ENCODE measurements at regions not wholly inside any gene's neighbourhood (a gene's known extent, or its start where the extent isn't known, plus 50 kb on each side); places are given as distances from the start of the nearest gene placed in this dataset.

GRCh38 chr21:29424728-29425127 is 126.0 kb downstream of the BACH1 start:
- WGBS (ENCODE audit: insufficient coverage): 88% methylated on average over 2 of the region's 2 CpGs

DNA sequence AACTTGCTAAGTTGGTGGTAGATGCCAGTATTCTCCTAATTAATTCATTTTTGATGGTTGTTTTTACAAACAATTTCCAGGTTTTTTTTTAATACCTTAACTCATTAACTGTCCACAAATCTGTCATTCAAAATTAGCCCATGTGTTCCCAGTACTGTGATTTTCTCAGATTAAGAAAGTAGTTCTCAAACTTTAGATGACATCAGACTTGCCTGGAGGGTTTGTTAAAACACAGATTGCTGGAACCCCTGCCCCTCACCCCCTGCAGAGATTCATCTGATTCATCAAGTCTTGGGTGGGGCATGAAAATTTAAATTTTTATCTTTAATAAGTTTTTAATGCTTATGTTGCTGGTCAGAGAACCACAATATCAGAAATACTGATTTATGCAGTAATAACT is 130.5 kb downstream of the BACH1 start:
- Histone ChIP-seq H3K4me3 (ENCODE audit: low read length) (no peak overlapping the region), H3K4me1 (ENCODE audit: control insufficient read depth, insufficient read depth, low read length) (no peaks in the 10 kb centered on the region), H3K27me3 (ENCODE audit: control insufficient read depth, insufficient read depth, low read length) (no peaks in the 10 kb centered on the region), H3K27ac (ENCODE audit: low read length) (no peak overlapping the region), H3K36me3 (ENCODE audit: control insufficient read depth, insufficient read depth, low read length) (no peaks in the 10 kb centered on the region), H3K9me3 (ENCODE audit: control insufficient read depth, insufficient read depth, low read length) (no peaks in the 10 kb centered on the region)
- Mint-ChIP-seq H3K36me3 (no peaks in the 10 kb centered on the region), H3K27ac (no peak overlapping the region), H3K9me3 (no peaks in the 10 kb centered on the region), H3K27me3 (ENCODE audit: low read depth in 2 of 2) (no peaks in the 10 kb centered on the region), H3K4me1 (no peaks in the 10 kb centered on the region), H3K4me3 (no peak overlapping the region)
- DNase-seq (no peak), ATAC-seq (no peak)
- intact Hi-C loops (cut with micrococcal nuclease): no loop called here
- no peak for TF ChIP-seq CTCF (IDR thresholded peaks at IDR 0.05)

More at GRCh38 chr21:29424728-29425127, 126.0 kb downstream of the BACH1 start:
- intact Hi-C loops (cut with micrococcal nuclease): no loop called here
- no peaks in the 10 kb centered on the region for H3K36me3 Mint-ChIP-seq
- no peak for TF ChIP-seq CTCF (IDR thresholded peaks at IDR 0.05)
- no peaks in the 10 kb centered on the region for H3K27me3 Mint-ChIP-seq (ENCODE audit: low read depth in 2 of 2)
- DNase-seq (no peak), ATAC-seq (no peak)
- no peaks in the 10 kb centered on the region for H3K4me1 ChIP-seq (ENCODE audit: control insufficient read depth, insufficient read depth, low read length)
- H3K9me3 Mint-ChIP-seq: no peaks in the 10 kb centered on the region
- H3K36me3 ChIP-seq (ENCODE audit: control insufficient read depth, insufficient read depth, low read length): no peaks in the 10 kb centered on the region
- no peaks in the 10 kb centered on the region for H3K27me3 ChIP-seq (ENCODE audit: control insufficient read depth, insufficient read depth, low read length)
- H3K4me3 Mint-ChIP-seq: no peak overlapping the region
- no peak overlapping the region for H3K27ac Mint-ChIP-seq
- H3K27ac ChIP-seq (ENCODE audit: low read length): no peak overlapping the region
- H3K4me1 Mint-ChIP-seq: no peaks in the 10 kb centered on the region
- H3K4me3 ChIP-seq (ENCODE audit: low read length): no peak overlapping the region
- no peaks in the 10 kb centered on the region for H3K9me3 ChIP-seq (ENCODE audit: control insufficient read depth, insufficient read depth, low read length)

- H3K4me3 ChIP-seq (ENCODE audit: low read length): no peak overlapping the region
- WGBS (ENCODE audit: insufficient coverage): 98% methylated on average over 3 of the region's 4 CpGs
- Mint-ChIP-seq H3K4me1 (no peaks in the 10 kb centered on the region), H3K9me3 (no peaks in the 10 kb centered on the region), H3K36me3 (no peaks in the 10 kb centered on the region), H3K27ac (no peak overlapping the region), H3K4me3 (no peak overlapping the region), H3K27me3 (ENCODE audit: low read depth in 2 of 2) (no peaks in the 10 kb centered on the region)
- no peaks in the 10 kb centered on the region for H3K36me3 ChIP-seq (ENCODE audit: control insufficient read depth, insufficient read depth, low read length)
- no peaks in the 10 kb centered on the region for H3K9me3 ChIP-seq (ENCODE audit: control insufficient read depth, insufficient read depth, low read length)
- no peak for TF ChIP-seq CTCF (IDR thresholded peaks at IDR 0.05)
- H3K4me1 ChIP-seq (ENCODE audit: control insufficient read depth, insufficient read depth, low read length): no peaks in the 10 kb centered on the region
- no peak for DNase-seq
- H3K27me3 ChIP-seq (ENCODE audit: control insufficient read depth, insufficient read depth, low read length): no peaks in the 10 kb centered on the region
- no peak for ATAC-seq
- intact Hi-C loops (cut with micrococcal nuclease): no loop called here
- no peak overlapping the region for H3K27ac ChIP-seq (ENCODE audit: low read length)
Observed at GRCh38 chr21:29430030-29430429, 131.3 kb downstream of the BACH1 start.

GRCh38 chr21:29430576-29430975 is 131.9 kb downstream of the BACH1 start:
- Mint-ChIP-seq H3K27me3 (ENCODE audit: low read depth in 2 of 2) (no peaks in the 10 kb centered on the region), H3K27ac (no peak overlapping the region), H3K4me3 (no peak overlapping the region), H3K36me3 (no peaks in the 10 kb centered on the region), H3K4me1 (no peaks in the 10 kb centered on the region), H3K9me3 (no peaks in the 10 kb centered on the region)
- ATAC-seq (no peak), DNase-seq (no peak)
- H3K9me3 ChIP-seq (ENCODE audit: control insufficient read depth, insufficient read depth, low read length): no peaks in the 10 kb centered on the region
- intact Hi-C loops (cut with micrococcal nuclease): no loop called here
- no peaks in the 10 kb centered on the region for H3K4me1 ChIP-seq (ENCODE audit: control insufficient read depth, insufficient read depth, low read length)
- WGBS (ENCODE audit: insufficient coverage): 87% methylated on average over 7 of the region's 7 CpGs
- no peak overlapping the region for H3K4me3 ChIP-seq (ENCODE audit: low read length)
- no peaks in the 10 kb centered on the region for H3K27me3 ChIP-seq (ENCODE audit: control insufficient read depth, insufficient read depth, low read length)
- no peak overlapping the region for H3K27ac ChIP-seq (ENCODE audit: low read length)
- H3K36me3 ChIP-seq (ENCODE audit: control insufficient read depth, insufficient read depth, low read length): no peaks in the 10 kb centered on the region
- no peak for TF ChIP-seq CTCF (IDR thresholded peaks at IDR 0.05)
